Fibroblast of lung (primary cell): ENCODE measurements at regions not wholly inside any gene's neighbourhood (a gene's known extent, or its start where the extent isn't known, plus 50 kb on each side); places are given as distances from the start of the nearest gene placed in this dataset.

Experiments
- DNase-seq, 2 donors: peaks; one replicate each; pipeline versions ENCODE4 v3.0.0 to v3.0.0-alpha.2; 2010; ENCODE audit warnings: low read depth in 2 of 2
- H2AFZ ChIP-seq: 2 replicates; pipeline ENCODE4 v1.5.1; 2012; ENCODE audit warnings: low read length, control low read depth, inconsistent platforms
- H3K27ac ChIP-seq: 2 replicates; pipeline ENCODE4 v1.5.1; 2011; ENCODE audit warnings: low read length, control low read depth; ENCODE audit not compliant: insufficient read depth
- H3K27me3 ChIP-seq: 2 replicates; pipeline ENCODE4 v1.5.1; 2011; ENCODE audit warnings: mild to moderate bottlenecking, low read length; ENCODE audit not compliant: control insufficient read depth, insufficient read depth
- H3K36me3 ChIP-seq: 2 replicates; pipeline ENCODE4 v1.5.1; 2011; ENCODE audit warnings: low read length; ENCODE audit not compliant: control insufficient read depth, insufficient read depth
- H3K4me1 ChIP-seq: 2 replicates; pipeline ENCODE4 v1.5.1; 2011; ENCODE audit warnings: low read length; ENCODE audit not compliant: control insufficient read depth, insufficient read depth; ENCODE audit errors: extremely low read depth
- H3K4me2 ChIP-seq: 2 replicates; pipeline ENCODE4 v1.5.1; 2011; ENCODE audit warnings: low read length, control low read depth; ENCODE audit not compliant: insufficient read depth; ENCODE audit errors: extremely low read depth
- H3K4me3 ChIP-seq, 4 experiments: fragments of 200-600 bp in 1 of 4; sonication (generic) in 1 of 4; replicated peaks in 1 of 4; 2 replicates each; pipeline ENCODE4 v1.5.1; 2011 to 2016; ENCODE audit warnings: low read length in 4 of 4, low read depth in 3 of 4, mild to moderate bottlenecking in 3 of 4, control low read depth in 2 of 4, inconsistent platforms in 1 of 4, mixed read lengths in 1 of 4; ENCODE audit not compliant: insufficient read depth in 1 of 4; ENCODE audit errors: control extremely low read depth in 1 of 4
- H3K79me2 ChIP-seq: 2 replicates; pipeline ENCODE4 v1.5.1; 2012; ENCODE audit warnings: mild to moderate bottlenecking, low read length, inconsistent platforms; ENCODE audit not compliant: control insufficient read depth, insufficient read depth
- H3K9ac ChIP-seq: 2 replicates; pipeline ENCODE4 v1.5.1; 2011; ENCODE audit warnings: mild to moderate bottlenecking, low read length, control low read depth; ENCODE audit not compliant: insufficient read depth
- H3K9me3 ChIP-seq: 2 replicates; pipeline ENCODE4 v1.5.1; 2012; ENCODE audit warnings: low read depth, low read length; ENCODE audit not compliant: control insufficient read depth, insufficient read depth
- H4K20me1 ChIP-seq: 2 replicates; pipeline ENCODE4 v1.5.1; 2011; ENCODE audit warnings: low read length; ENCODE audit not compliant: control insufficient read depth, insufficient read depth; ENCODE audit errors: extremely low read depth
- EZH2 ChIP-seq: IDR thresholded peaks from 2 replicates; pipeline ENCODE4 v1.5.1; 2012; ENCODE audit warnings: low read length, control low read depth, mild to moderate bottlenecking; ENCODE audit errors: missing control alignments
- TF ChIP-seq, protein P1 (sequence below), 2 donors: IDR thresholded peaks in 1 of 2; conservative IDR thresholded peaks in 1 of 2; 1 replicate in 1 of 2; 2 replicates in 1 of 2; pipeline ENCODE4 v1.5.1; 2011 to 2012; ENCODE audit warnings: low read length in 2 of 2, control low read depth in 1 of 2, inconsistent platforms in 1 of 2, low read depth in 1 of 2, mild to moderate bottlenecking in 1 of 2

DNA sequence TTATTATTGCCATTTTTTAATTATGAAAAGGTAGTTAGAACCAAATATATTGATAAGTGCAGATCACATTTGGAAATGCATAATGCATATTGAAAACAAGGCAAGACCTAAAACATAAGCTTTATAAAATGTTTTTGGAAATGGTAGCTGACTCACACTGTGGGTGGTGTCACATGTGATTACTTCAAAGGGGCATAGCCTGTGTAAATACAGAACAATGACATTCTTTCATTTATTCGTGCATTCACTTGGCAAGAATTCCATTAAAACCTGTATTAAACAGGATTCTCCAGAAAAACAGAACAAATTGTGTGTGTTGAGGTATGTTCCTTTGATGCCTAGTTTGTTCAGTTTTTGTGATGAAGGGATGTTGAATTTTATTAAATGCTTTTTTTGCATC, 427.3 kb upstream of the ST6GAL2 start:
- Histone ChIP-seq H3K27me3 (no peaks in the 10 kb centered on the region), H3K27ac (no peak overlapping the region), H3K9me3 (no peaks in the 10 kb centered on the region), H3K36me3 (no peaks in the 10 kb centered on the region), H3K79me2 (no peaks in the 10 kb centered on the region), H3K4me2 (no peak overlapping the region), H2AFZ (no peak overlapping the region), H4K20me1 (no peaks in the 10 kb centered on the region), H3K4me1 (no peaks in the 10 kb centered on the region), H3K4me3 (no peak overlapping the region), H3K9ac (no peak overlapping the region)
- DNase-seq = no peak
- no peak for TF ChIP-seq EZH2
- TF ChIP-seq, protein P1, sequence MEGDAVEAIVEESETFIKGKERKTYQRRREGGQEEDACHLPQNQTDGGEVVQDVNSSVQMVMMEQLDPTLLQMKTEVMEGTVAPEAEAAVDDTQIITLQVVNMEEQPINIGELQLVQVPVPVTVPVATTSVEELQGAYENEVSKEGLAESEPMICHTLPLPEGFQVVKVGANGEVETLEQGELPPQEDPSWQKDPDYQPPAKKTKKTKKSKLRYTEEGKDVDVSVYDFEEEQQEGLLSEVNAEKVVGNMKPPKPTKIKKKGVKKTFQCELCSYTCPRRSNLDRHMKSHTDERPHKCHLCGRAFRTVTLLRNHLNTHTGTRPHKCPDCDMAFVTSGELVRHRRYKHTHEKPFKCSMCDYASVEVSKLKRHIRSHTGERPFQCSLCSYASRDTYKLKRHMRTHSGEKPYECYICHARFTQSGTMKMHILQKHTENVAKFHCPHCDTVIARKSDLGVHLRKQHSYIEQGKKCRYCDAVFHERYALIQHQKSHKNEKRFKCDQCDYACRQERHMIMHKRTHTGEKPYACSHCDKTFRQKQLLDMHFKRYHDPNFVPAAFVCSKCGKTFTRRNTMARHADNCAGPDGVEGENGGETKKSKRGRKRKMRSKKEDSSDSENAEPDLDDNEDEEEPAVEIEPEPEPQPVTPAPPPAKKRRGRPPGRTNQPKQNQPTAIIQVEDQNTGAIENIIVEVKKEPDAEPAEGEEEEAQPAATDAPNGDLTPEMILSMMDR (conservative IDR thresholded peaks at IDR 0.05 in 1 of 2, IDR thresholded peaks at IDR 0.05 in 1 of 2; ENCODE audit: low read depth in 1 of 2, low read length in 2 of 2) = no peak

DNA sequence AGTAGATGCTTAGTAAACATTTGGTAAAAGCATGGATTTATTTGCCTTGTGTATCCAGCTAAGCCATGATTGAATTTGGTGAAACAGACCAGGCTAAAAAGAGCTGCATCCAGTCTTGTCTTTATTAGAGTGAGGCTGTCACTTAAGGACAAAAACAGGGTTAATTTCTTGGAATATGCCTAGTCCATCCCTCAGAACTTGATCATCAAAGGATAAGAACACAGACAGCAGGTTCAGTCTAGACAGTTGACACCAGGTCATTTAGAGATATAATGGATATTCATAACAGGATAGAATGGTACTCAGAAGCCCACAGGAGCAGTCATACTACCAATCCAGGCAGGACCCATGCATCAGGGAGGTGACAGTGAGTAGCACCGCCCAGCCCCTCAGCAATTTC, 434.9 kb upstream of the ST6GAL2 start:
- DNase-seq = no peak
- Histone ChIP-seq H3K9me3 (no peaks in the 10 kb centered on the region), H3K79me2 (no peaks in the 10 kb centered on the region), H3K27ac (no peak overlapping the region), H4K20me1 (no peaks in the 10 kb centered on the region), H3K9ac (no peak overlapping the region), H2AFZ (no peak overlapping the region), H3K36me3 (no peaks in the 10 kb centered on the region), H3K4me2 (no peak overlapping the region), H3K4me1 (no peaks in the 10 kb centered on the region), H3K27me3 (no peaks in the 10 kb centered on the region), H3K4me3 (no peak overlapping the region)
- TF ChIP-seq, protein P1 (conservative IDR thresholded peaks at IDR 0.05 in 1 of 2, IDR thresholded peaks at IDR 0.05 in 1 of 2; ENCODE audit: low read depth in 1 of 2, low read length in 2 of 2) = no peak
- TF ChIP-seq EZH2 = no peak

DNA sequence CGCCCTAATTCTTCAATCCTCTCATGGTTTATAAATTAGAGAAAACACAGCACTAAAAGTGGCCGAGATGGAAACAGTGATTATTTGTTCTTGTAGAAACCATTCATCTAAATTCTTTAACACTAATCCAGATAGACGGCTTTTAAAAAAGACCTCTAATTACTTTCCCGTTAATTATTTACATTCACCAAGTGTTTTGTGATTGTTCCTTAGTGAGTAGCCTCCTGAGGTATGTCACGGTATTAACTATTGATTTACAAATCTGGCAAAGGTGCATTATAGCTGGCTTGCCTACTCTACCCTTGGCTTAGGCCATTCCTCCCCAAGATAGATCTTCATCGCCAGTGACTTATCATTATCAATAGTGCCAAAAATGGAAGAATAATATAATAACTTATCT, 436.4 kb upstream of the ST6GAL2 start:
- no peak overlapping the region for H3K27ac ChIP-seq
- H3K4me2 ChIP-seq = no peak overlapping the region
- H2AFZ ChIP-seq = no peak overlapping the region
- no peak overlapping the region for H3K4me3 ChIP-seq
- H3K27me3 ChIP-seq = no peaks in the 10 kb centered on the region
- H3K9ac ChIP-seq = no peak overlapping the region
- no peaks in the 10 kb centered on the region for H3K4me1 ChIP-seq
- no peaks in the 10 kb centered on the region for H3K79me2 ChIP-seq
- no peaks in the 10 kb centered on the region for H4K20me1 ChIP-seq
- no peaks in the 10 kb centered on the region for H3K9me3 ChIP-seq
- DNase-seq = no peak
- TF ChIP-seq, protein P1 (conservative IDR thresholded peaks at IDR 0.05 in 1 of 2, IDR thresholded peaks at IDR 0.05 in 1 of 2; ENCODE audit: low read depth in 1 of 2, low read length in 2 of 2) = no peak
- no peak for TF ChIP-seq EZH2
- no peaks in the 10 kb centered on the region for H3K36me3 ChIP-seq
